HepG2 (cell line): ENCODE measurements at regions not wholly inside any gene's neighbourhood (a gene's known extent, or its start where the extent isn't known, plus 50 kb on each side); places are given as distances from the start of the nearest gene placed in this dataset.

ENCODE experiments used
- MIER3 ChIP-seq: IDR thresholded peaks from 2 replicates; pipeline ENCODE4 v1.6.1; 2016; ENCODE audit warnings: missing compliant biosample characterization, borderline replicate concordance
- ZNF75D ChIP-seq: sonication (generic); formaldehyde crosslinking; IDR thresholded peaks from 2 replicates; pipeline ENCODE4 v1.8.1; 2023; ENCODE audit warnings: missing genetic modification reagents, mild to moderate bottlenecking, borderline replicate concordance
- TF ChIP-seq, protein P1 (sequence below): sonication (generic); formaldehyde crosslinking; conservative IDR thresholded peaks from 2 replicates; pipeline ENCODE4 v1.4.0; 2020; ENCODE audit warnings: mild to moderate bottlenecking, missing genetic modification reagents, moderate library complexity
- TF ChIP-seq, protein P2 (sequence below): sonication (generic); formaldehyde crosslinking; IDR thresholded peaks from 2 replicates; pipeline ENCODE4 v1.4.0; 2020; ENCODE audit warnings: missing genetic modification reagents
- TF ChIP-seq, protein P3 (sequence below): sonication (generic); formaldehyde crosslinking; IDR thresholded peaks from 2 replicates; pipeline ENCODE4 v1.4.0; 2020; ENCODE audit warnings: missing genetic modification reagents, borderline replicate concordance

DNA sequence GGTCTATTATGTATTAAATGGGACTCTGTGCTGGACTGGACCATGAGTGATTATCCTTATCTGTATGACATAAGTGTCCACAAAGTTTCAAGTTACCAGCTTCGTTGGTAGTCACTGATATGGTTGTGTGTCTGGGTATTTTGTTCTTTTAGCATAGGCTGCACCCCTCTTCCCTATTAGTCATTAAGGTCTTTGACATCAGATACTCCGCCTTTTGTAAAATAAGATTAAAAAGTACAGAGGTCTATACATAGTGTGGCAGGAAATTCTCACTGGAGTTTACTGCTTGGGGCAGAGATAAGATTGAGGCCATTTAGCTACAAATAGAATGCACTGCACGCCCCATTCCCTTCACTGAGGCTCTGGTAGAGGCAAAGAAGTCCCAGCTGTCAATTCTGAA lies 99.4 kb downstream of the TMEM215 start (continued):
- TF ChIP-seq, protein P1, sequence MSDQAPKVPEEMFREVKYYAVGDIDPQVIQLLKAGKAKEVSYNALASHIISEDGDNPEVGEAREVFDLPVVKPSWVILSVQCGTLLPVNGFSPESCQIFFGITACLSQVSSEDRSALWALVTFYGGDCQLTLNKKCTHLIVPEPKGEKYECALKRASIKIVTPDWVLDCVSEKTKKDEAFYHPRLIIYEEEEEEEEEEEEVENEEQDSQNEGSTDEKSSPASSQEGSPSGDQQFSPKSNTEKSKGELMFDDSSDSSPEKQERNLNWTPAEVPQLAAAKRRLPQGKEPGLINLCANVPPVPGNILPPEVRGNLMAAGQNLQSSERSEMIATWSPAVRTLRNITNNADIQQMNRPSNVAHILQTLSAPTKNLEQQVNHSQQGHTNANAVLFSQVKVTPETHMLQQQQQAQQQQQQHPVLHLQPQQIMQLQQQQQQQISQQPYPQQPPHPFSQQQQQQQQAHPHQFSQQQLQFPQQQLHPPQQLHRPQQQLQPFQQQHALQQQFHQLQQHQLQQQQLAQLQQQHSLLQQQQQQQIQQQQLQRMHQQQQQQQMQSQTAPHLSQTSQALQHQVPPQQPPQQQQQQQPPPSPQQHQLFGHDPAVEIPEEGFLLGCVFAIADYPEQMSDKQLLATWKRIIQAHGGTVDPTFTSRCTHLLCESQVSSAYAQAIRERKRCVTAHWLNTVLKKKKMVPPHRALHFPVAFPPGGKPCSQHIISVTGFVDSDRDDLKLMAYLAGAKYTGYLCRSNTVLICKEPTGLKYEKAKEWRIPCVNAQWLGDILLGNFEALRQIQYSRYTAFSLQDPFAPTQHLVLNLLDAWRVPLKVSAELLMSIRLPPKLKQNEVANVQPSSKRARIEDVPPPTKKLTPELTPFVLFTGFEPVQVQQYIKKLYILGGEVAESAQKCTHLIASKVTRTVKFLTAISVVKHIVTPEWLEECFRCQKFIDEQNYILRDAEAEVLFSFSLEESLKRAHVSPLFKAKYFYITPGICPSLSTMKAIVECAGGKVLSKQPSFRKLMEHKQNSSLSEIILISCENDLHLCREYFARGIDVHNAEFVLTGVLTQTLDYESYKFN (CRISPR knock-in tag) = no peak
- TF ChIP-seq ZNF75D (CRISPR knock-in tag) = no peak
- no peak for TF ChIP-seq MIER3 (CRISPR knock-in tag)
- TF ChIP-seq, protein P2, sequence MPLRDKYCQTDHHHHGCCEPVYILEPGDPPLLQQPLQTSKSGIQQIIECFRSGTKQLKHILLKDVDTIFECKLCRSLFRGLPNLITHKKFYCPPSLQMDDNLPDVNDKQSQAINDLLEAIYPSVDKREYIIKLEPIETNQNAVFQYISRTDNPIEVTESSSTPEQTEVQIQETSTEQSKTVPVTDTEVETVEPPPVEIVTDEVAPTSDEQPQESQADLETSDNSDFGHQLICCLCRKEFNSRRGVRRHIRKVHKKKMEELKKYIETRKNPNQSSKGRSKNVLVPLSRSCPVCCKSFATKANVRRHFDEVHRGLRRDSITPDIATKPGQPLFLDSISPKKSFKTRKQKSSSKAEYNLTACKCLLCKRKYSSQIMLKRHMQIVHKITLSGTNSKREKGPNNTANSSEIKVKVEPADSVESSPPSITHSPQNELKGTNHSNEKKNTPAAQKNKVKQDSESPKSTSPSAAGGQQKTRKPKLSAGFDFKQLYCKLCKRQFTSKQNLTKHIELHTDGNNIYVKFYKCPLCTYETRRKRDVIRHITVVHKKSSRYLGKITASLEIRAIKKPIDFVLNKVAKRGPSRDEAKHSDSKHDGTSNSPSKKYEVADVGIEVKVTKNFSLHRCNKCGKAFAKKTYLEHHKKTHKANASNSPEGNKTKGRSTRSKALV (CRISPR knock-in tag) = no peak
- TF ChIP-seq, protein P3, sequence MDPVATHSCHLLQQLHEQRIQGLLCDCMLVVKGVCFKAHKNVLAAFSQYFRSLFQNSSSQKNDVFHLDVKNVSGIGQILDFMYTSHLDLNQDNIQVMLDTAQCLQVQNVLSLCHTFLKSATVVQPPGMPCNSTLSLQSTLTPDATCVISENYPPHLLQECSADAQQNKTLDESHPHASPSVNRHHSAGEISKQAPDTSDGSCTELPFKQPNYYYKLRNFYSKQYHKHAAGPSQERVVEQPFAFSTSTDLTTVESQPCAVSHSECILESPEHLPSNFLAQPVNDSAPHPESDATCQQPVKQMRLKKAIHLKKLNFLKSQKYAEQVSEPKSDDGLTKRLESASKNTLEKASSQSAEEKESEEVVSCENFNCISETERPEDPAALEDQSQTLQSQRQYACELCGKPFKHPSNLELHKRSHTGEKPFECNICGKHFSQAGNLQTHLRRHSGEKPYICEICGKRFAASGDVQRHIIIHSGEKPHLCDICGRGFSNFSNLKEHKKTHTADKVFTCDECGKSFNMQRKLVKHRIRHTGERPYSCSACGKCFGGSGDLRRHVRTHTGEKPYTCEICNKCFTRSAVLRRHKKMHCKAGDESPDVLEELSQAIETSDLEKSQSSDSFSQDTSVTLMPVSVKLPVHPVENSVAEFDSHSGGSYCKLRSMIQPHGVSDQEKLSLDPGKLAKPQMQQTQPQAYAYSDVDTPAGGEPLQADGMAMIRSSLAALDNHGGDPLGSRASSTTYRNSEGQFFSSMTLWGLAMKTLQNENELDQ = no peak
